Effector memory CD8-positive, alpha-beta T cell (primary cell): ENCODE measurements at regions not wholly inside any gene's neighbourhood (a gene's known extent, or its start where the extent isn't known, plus 50 kb on each side); places are given as distances from the start of the nearest gene placed in this dataset.

Experiments
- ATAC-seq: fragments of 150-1000 bp; cut with Tn5 transposase; replicated peaks from 2 replicates; pipeline ENCODE4 v1.10.0; 2021; ENCODE audit warnings: mild to moderate bottlenecking, moderate library complexity
- DNase-seq, 3 experiments: peaks; one replicate each; pipeline ENCODE4 v3.0.0; 2021
- H3K27ac Mint-ChIP-seq, 2 donors: one replicate each; pipeline ENCODE4 v1.8.0; 2022; ENCODE audit warnings: mild to moderate bottlenecking in 2 of 2, mixed read lengths in 2 of 2, moderate library complexity in 2 of 2
- H3K27me3 Mint-ChIP-seq, 2 donors: one replicate each; pipeline ENCODE4 v1.8.0; 2022; ENCODE audit warnings: mixed read lengths in 2 of 2
- H3K36me3 Mint-ChIP-seq: one replicate; pipeline ENCODE4 v1.8.0; 2022; ENCODE audit warnings: mild to moderate bottlenecking, moderate library complexity, mixed read lengths; ENCODE audit not compliant: insufficient read depth
- H3K4me1 Mint-ChIP-seq, 2 donors: one replicate each; pipeline ENCODE4 v1.8.0; 2022; ENCODE audit warnings: low read depth in 2 of 2, mixed read lengths in 2 of 2
- H3K4me3 Mint-ChIP-seq, 2 donors: one replicate each; pipeline ENCODE4 v1.8.0; 2022; ENCODE audit warnings: mild to moderate bottlenecking in 2 of 2, mixed read lengths in 2 of 2, moderate library complexity in 2 of 2
- H3K9me3 Mint-ChIP-seq, 2 donors: one replicate each; pipeline ENCODE4 v1.8.0; 2022; ENCODE audit warnings: mixed read lengths in 2 of 2

DNA sequence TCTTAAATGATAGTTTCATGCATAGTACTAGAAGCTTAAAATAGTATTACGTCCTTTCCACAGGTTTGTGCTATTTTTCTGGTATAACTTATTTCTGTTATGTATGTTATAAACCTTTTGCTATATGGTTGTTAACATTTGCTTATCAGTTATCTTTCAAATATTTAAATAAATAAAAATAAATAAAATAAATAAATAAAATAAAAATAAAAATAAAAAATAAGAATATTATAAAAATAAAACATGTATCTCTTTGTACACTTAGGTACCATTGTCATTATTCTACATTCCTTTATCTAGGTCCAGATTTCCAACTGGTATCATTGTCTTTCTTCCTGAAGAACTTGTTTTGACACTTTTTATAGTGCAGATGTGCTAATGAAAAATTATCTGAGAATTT, 1310.4 kb upstream of the SLC10A2 start:
- DNase-seq, result no peak
- Mint-ChIP-seq H3K27ac (no peak overlapping the region), H3K4me3 (no peak overlapping the region), H3K27me3 (no peaks in the 10 kb centered on the region), H3K9me3 (peaks cover 0 to 6% of the 10 kb centered on the region in 2 donors), H3K4me1 (no peaks in the 10 kb centered on the region), H3K36me3 (no peaks in the 10 kb centered on the region)
- ATAC-seq, result no peak

- no peak for DNase-seq
- Mint-ChIP-seq H3K9me3 (peaks cover 0 to 6% of the 10 kb centered on the region in 2 donors), H3K36me3 (no peaks in the 10 kb centered on the region), H3K27me3 (no peaks in the 10 kb centered on the region), H3K4me1 (no peaks in the 10 kb centered on the region), H3K27ac (no peak overlapping the region), H3K4me3 (no peak overlapping the region)
- ATAC-seq, result no peak
Observed at GRCh38 chr13:104375614-104376013, 1309.4 kb upstream of the SLC10A2 start.

GRCh38 chr13:104372095-104372655, 1306.0 kb upstream of the SLC10A2 start:
- no peak overlapping the region for H3K4me3 Mint-ChIP-seq
- H3K36me3 Mint-ChIP-seq, result no peaks in the 10 kb centered on the region
- ATAC-seq (no peak), DNase-seq (no peak)
- H3K27me3 Mint-ChIP-seq, result no peaks in the 10 kb centered on the region
- H3K27ac Mint-ChIP-seq, result no peak overlapping the region
- H3K4me1 Mint-ChIP-seq, result peaks cover 0 to 2% of the 10 kb centered on the region in 2 donors
- H3K9me3 Mint-ChIP-seq, result peaks cover 0 to 2% of the 10 kb centered on the region in 2 donors

- ATAC-seq (no peak), DNase-seq (no peak)
- no peaks in the 10 kb centered on the region for H3K36me3 Mint-ChIP-seq
- no peak overlapping the region for H3K4me3 Mint-ChIP-seq
- H3K9me3 Mint-ChIP-seq, result peaks cover 0 to 7% of the 10 kb centered on the region in 2 donors
- H3K4me1 Mint-ChIP-seq, result peaks cover 0 to 2% of the 10 kb centered on the region in 2 donors
- no peak overlapping the region for H3K27ac Mint-ChIP-seq
- H3K27me3 Mint-ChIP-seq, result no peaks in the 10 kb centered on the region
Observed at GRCh38 chr13:104365430-104365829, 1299.2 kb upstream of the SLC10A2 start.

DNA sequence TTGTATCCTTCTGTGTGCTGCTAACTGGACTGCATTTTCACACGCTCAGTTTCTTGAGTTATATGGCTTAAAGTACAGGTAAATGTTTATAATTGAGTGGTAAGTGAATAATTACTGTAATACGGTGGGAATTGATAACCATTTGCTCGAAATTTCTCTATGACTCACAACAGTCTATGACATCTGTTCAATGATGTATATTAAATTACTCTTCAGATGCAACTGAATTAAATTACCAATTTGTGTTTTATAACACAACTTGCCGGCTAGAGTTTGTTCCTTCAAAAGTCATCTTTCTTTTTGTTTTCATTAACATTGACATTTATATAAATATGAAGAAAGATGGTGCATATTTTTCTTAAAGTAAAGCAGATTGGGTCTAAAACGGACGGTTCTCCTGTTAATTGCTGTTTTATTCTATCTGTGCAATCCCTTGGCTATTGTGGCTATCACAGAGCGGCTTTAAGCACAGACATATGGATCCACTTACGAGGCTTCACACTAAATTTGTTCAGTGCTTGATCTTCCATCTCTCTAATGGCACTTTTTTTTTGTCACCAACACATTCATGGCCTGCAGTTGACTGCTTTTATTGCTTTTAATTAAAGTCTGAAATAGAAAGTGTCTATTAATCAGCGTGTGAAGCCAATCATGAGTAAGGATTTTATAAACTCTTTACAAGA, 1291.6 kb upstream of the SLC10A2 start:
- Mint-ChIP-seq H3K9me3 (peaks cover 13 to 22% of the 10 kb centered on the region in 2 donors), H3K36me3 (no peaks in the 10 kb centered on the region), H3K27me3 (no peaks in the 10 kb centered on the region), H3K4me3 (no peak overlapping the region), H3K4me1 (no peaks in the 10 kb centered on the region), H3K27ac (no peak overlapping the region)
- ATAC-seq (no peak), DNase-seq (no peak)

GRCh38 chr13:104357174-104357573, 1291.0 kb upstream of the SLC10A2 start:
- no peaks in the 10 kb centered on the region for H3K4me1 Mint-ChIP-seq

GRCh38 chr13:104355041-104355670, 1288.9 kb upstream of the SLC10A2 start:
- Mint-ChIP-seq H3K9me3 (peaks cover 20 to 33% of the 10 kb centered on the region in 2 donors), H3K27me3 (no peaks in the 10 kb centered on the region), H3K27ac (no peak overlapping the region), H3K4me1 (no peaks in the 10 kb centered on the region), H3K4me3 (no peak overlapping the region), H3K36me3 (no peaks in the 10 kb centered on the region)
- ATAC-seq (no peak), DNase-seq (no peak)

More at GRCh38 chr13:104357174-104357573, 1291.0 kb upstream of the SLC10A2 start:
- Mint-ChIP-seq H3K36me3 (no peaks in the 10 kb centered on the region), H3K27me3 (no peaks in the 10 kb centered on the region), H3K27ac (no peak overlapping the region), H3K4me3 (no peak overlapping the region), H3K9me3 (peaks cover 18 to 22% of the 10 kb centered on the region in 2 donors)
- ATAC-seq (no peak), DNase-seq (no peak)

GRCh38 chr13:104327211-104327610, 1261.0 kb upstream of the SLC10A2 start:
- Mint-ChIP-seq H3K4me1 (no peaks in the 10 kb centered on the region), H3K27ac (no peak overlapping the region), H3K36me3 (no peaks in the 10 kb centered on the region), H3K27me3 (no peaks in the 10 kb centered on the region), H3K9me3 (peaks cover 0 to 3% of the 10 kb centered on the region in 2 donors), H3K4me3 (no peak overlapping the region)
- DNase-seq, result no peak
- no peak for ATAC-seq

- Mint-ChIP-seq H3K4me3 (no peak overlapping the region), H3K36me3 (no peaks in the 10 kb centered on the region), H3K27ac (no peak overlapping the region), H3K9me3 (peaks cover 0 to 3% of the 10 kb centered on the region in 2 donors), H3K27me3 (no peaks in the 10 kb centered on the region), H3K4me1 (no peaks in the 10 kb centered on the region)
- ATAC-seq (no peak), DNase-seq (no peak)
Observed at GRCh38 chr13:104326523-104326922, 1260.3 kb upstream of the SLC10A2 start.

DNA sequence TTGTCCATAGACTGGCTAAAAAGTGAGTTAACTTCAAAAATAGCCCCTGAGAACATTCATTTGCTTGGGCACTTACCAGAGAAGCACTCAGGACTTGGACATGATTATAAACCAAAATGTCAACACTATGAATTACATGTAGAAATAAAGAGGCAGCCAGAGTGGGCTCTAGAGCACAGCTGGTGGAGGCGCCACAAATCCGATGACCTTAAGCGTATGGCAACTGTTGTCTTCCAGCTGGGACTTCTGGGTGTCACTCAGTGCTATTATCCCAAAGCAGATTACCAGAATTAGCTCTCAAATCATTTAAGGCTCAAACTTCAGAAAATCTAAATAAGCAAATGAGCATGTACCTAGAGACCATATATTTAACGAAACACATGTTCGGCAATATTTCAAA, 1255.5 kb upstream of the SLC10A2 start:
- ATAC-seq (no peak), DNase-seq (no peak)
- Mint-ChIP-seq H3K4me3 (no peak overlapping the region), H3K27ac (no peak overlapping the region), H3K9me3 (peaks cover 7% of the 10 kb centered on the region in 2 donors), H3K36me3 (no peaks in the 10 kb centered on the region), H3K4me1 (no peaks in the 10 kb centered on the region), H3K27me3 (no peaks in the 10 kb centered on the region)

GRCh38 chr13:104320446-104320845, 1254.2 kb upstream of the SLC10A2 start:
- ATAC-seq (no peak), DNase-seq (no peak)
- H3K27ac Mint-ChIP-seq, result no peak overlapping the region
- H3K27me3 Mint-ChIP-seq, result no peaks in the 10 kb centered on the region
- no peaks in the 10 kb centered on the region for H3K4me1 Mint-ChIP-seq
- peaks cover 3% of the 10 kb centered on the region for H3K36me3 Mint-ChIP-seq
- no peak overlapping the region for H3K4me3 Mint-ChIP-seq
- peaks cover 7% of the 10 kb centered on the region in 2 donors for H3K9me3 Mint-ChIP-seq

DNA sequence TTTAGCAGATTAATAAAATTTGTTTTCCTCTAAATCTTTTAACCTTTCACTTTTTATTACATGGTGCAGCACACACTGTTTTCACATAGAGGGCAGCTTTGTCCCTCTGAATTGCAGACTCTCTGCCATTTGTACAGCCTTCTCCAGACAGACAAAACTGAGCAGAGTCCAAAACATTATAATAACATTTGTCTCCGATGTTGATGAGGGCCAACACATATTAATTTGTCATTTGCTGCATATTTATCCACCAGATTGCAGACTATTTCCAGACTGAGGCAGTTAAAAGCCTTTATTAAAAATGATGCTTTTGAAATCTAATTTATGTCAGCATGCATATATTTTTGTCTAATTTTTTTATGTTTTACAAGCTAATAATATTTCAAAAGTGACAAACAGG, 1251.9 kb upstream of the SLC10A2 start:
- Mint-ChIP-seq H3K27me3 (no peaks in the 10 kb centered on the region), H3K4me3 (no peak overlapping the region), H3K9me3 (peaks cover 7% of the 10 kb centered on the region in 2 donors), H3K36me3 (peaks cover 3% of the 10 kb centered on the region), H3K4me1 (no peaks in the 10 kb centered on the region), H3K27ac (no peak overlapping the region)
- no peak for ATAC-seq
- no peak for DNase-seq

DNA sequence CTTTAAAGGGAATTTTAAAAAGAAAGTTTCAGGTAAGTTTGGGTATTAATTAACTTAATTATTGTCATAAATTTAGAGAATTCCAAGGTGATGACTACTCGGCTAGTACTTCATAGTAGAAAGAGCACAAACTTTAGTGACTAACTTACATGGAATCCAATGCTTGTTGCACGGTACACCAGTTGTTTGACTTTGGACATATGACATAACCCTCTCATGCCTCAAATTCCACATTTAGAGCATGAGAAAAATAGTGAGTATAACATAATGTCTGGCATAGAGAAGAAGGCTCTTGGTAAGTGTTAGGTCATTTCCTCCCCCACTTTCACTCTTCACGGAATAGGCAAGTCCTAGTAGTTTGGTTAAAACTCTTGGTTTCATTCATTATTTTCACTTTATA, 1249.4 kb upstream of the SLC10A2 start:
- no peak overlapping the region for H3K4me3 Mint-ChIP-seq
- H3K36me3 Mint-ChIP-seq, result peaks cover 3% of the 10 kb centered on the region
- H3K9me3 Mint-ChIP-seq, result peaks cover 11 to 13% of the 10 kb centered on the region in 2 donors
- no peak for DNase-seq
- no peaks in the 10 kb centered on the region for H3K27me3 Mint-ChIP-seq
- no peak overlapping the region for H3K27ac Mint-ChIP-seq
- no peaks in the 10 kb centered on the region for H3K4me1 Mint-ChIP-seq
- no peak for ATAC-seq

- H3K9me3 Mint-ChIP-seq, result peaks cover 7 to 12% of the 10 kb centered on the region in 2 donors
- DNase-seq, result no peak
- ATAC-seq, result no peak
- no peaks in the 10 kb centered on the region for H3K27me3 Mint-ChIP-seq
- no peaks in the 10 kb centered on the region for H3K4me1 Mint-ChIP-seq
- H3K4me3 Mint-ChIP-seq, result no peak overlapping the region
- H3K27ac Mint-ChIP-seq, result no peak overlapping the region
- H3K36me3 Mint-ChIP-seq, result peaks cover 3% of the 10 kb centered on the region
Observed at GRCh38 chr13:104314926-104315535, 1248.8 kb upstream of the SLC10A2 start.
